GM19452 (cell line): ENCODE measurements at regions not wholly inside any gene's neighbourhood (a gene's known extent, or its start where the extent isn't known, plus 50 kb on each side); places are given as distances from the start of the nearest gene placed in this dataset.
"Not testable (repeated sequence)": the region's sequence is repeated elsewhere in the genome, so short reads cannot be mapped to it uniquely, and the experiment has no call there.

ENCODE experiments used
- ATAC-seq: cut with Tn5 transposase; IDR thresholded peaks from one replicate; pipeline ENCODE4 v1.9.1; 2021; ENCODE audit not compliant: unreplicated experiment

GRCh38 chr14:35949920-35950513, 123.9 kb downstream of the BRMS1L start:
- ATAC-seq, result no peak

GRCh38 chr14:35947983-35948382, 121.8 kb downstream of the BRMS1L start:
- not testable (repeated sequence) for ATAC-seq

- ATAC-seq, result no peak
These were observed 118.7 kb downstream of the BRMS1L start for GRCh38 chr14:35944847-35945246.

GRCh38 chr14:35940291-35940690, 114.2 kb downstream of the BRMS1L start:
- no peak for ATAC-seq

DNA sequence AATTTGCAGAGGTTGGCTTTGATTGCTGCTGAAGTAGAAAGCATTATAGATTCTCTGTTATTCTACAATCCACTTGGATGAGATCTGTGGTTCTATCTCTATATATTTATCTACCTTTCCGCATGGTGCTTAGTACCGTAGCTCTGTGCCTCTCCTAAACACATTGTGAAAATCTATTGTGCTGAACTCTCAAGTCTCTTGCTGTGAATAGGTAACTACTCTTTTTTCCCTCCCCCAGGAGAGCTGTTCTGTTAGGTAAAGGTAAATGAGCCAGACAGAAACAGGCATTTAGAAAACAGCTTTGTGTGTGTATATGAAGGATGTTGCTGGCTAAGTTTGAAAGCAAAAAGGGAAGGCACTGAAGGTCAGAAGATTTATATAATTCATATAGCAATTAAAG, 112.6 kb downstream of the BRMS1L start:
- no peak for ATAC-seq

- ATAC-seq, result peak; percentile 74
These were observed 108.4 kb downstream of the BRMS1L start for GRCh38 chr14:35934499-35934898.

GRCh38 chr14:35932659-35933159, 106.6 kb downstream of the BRMS1L start:
- peak; percentile 57 for ATAC-seq

GRCh38 chr14:35932136-35932535, 106.0 kb downstream of the BRMS1L start:
- ATAC-seq, result no peak

DNA sequence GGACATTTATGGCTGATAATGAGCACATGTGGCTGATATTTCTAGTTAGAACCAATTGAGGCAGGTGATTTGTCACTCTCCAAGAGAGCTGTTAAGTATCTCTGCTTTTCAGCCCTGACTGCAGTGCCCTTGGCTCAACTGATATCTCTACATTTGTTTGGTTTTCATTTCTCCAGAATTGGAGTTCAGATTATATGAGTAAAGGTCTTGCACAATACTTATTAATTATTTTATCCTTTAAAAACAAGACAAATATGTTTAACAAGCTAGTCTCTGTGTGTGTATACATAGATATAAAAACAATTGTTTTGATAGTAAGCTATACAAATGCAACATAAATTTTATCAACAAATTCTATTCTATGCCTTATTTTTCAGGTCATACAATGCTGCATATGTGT, 105.2 kb downstream of the BRMS1L start:
- no peak for ATAC-seq

DNA sequence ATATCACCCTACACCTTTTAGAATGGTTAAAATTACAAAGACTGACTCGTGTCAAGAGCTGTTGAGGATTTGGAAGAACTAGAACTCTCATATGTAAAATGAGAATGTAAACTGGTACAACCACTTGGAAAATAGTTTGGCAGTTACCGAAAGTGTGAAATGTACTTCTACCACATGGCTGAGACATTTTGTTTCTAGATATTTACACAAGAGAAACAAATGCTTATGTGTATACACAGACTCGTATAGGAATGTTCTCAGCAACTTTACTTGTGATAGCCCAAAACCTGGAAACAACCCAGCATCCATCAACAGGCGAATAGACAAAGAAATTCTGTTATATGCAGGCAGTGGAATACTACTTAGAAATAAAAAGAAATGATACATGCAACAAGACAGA, 103.0 kb downstream of the BRMS1L start:
- ATAC-seq, result no peak

- ATAC-seq, result no peak
These were observed 101.6 kb downstream of the BRMS1L start for GRCh38 chr14:35927727-35928126.

- no peak for ATAC-seq
These were observed 99.2 kb downstream of the BRMS1L start for GRCh38 chr14:35925319-35925718.

- ATAC-seq, result not testable (repeated sequence)
These were observed 96.5 kb downstream of the BRMS1L start for GRCh38 chr14:35922590-35922989.

- no peak for ATAC-seq
These were observed 95.6 kb downstream of the BRMS1L start for GRCh38 chr14:35921745-35922144.
